ENCODE measurements at regions not wholly inside any gene's neighbourhood (a gene's known extent, or its start where the extent isn't known, plus 50 kb on each side); places are given as distances from the start of the nearest gene placed in this dataset.

- no peak for DNase-seq
Observed at GRCh38 chr21:32216293-32216692, 62.6 kb downstream of the MIS18A start.

GRCh38 chr21:32215306-32215685, 63.6 kb downstream of the MIS18A start:
- DNase-seq, result no peak

GRCh38 chr21:32214654-32215305, 64.1 kb downstream of the MIS18A start:
- DNase-seq, result no peak

GRCh38 chr21:32212116-32212515, 66.7 kb downstream of the MIS18A start:
- DNase-seq, result no peak

GRCh38 chr21:32211306-32211705, 67.5 kb downstream of the MIS18A start:
- no peak for DNase-seq

GRCh38 chr21:32209580-32209979, 69.3 kb downstream of the MIS18A start:
- no peak for DNase-seq

- DNase-seq, result peak; percentile 51
Observed at GRCh38 chr21:32207406-32207716, 71.5 kb downstream of the MIS18A start.

- no peak for DNase-seq
Observed at GRCh38 chr21:32206631-32207405, 72.0 kb downstream of the MIS18A start.

GRCh38 chr21:32203877-32204480, 74.9 kb downstream of the MIS18A start:
- no peak for DNase-seq

GRCh38 chr21:32200029-32200428, 78.8 kb downstream of the MIS18A start:
- no peak for DNase-seq

GRCh38 chr21:32198384-32198783, 80.5 kb downstream of the MIS18A start:
- no peak for DNase-seq

- DNase-seq, result no peak
Observed at GRCh38 chr21:32197896-32198295, 81.0 kb downstream of the MIS18A start.

- no peak for DNase-seq
Observed at GRCh38 chr21:32196001-32196400, 82.8 kb downstream of the MIS18A start.

GRCh38 chr21:32193098-32193465, 85.8 kb downstream of the MIS18A start:
- DNase-seq, result no peak

GRCh38 chr21:32192291-32193097, 86.4 kb downstream of the MIS18A start:
- no peak for DNase-seq

GRCh38 chr21:32190493-32191144, 88.2 kb downstream of the MIS18A start:
- DNase-seq, result no peak

- DNase-seq, result no peak
Observed at GRCh38 chr21:32189688-32190483, 89.0 kb downstream of the MIS18A start.

- no peak for DNase-seq
Observed at GRCh38 chr21:32186804-32187203, 92.0 kb downstream of the MIS18A start.

GRCh38 chr21:32185726-32186125, 93.1 kb downstream of the MIS18A start:
- no peak for DNase-seq

GRCh38 chr21:32185103-32185502, 93.7 kb downstream of the MIS18A start:
- DNase-seq, result no peak

GRCh38 chr21:32184485-32184884, 94.4 kb downstream of the MIS18A start:
- DNase-seq, result no peak

- no peak for DNase-seq
Observed at GRCh38 chr21:32184065-32184464, 94.8 kb downstream of the MIS18A start.

Measured in right hindlimb (tissue), 1 donor.